ENCODE measurements at regions not wholly inside any gene's neighbourhood (a gene's known extent, or its start where the extent isn't known, plus 50 kb on each side); places are given as distances from the start of the nearest gene placed in this dataset.

- TF ChIP-seq CTCF (conservative IDR thresholded peaks at IDR 0.05), result no peak
- TF ChIP-seq ZFX (IDR thresholded peaks at IDR 0.05), result no peak
Measured at GRCh38 chr1:213600879-213601278, 386.9 kb upstream of the PROX1 start.
